ENCODE measurements at regions not wholly inside any gene's neighbourhood (a gene's known extent, or its start where the extent isn't known, plus 50 kb on each side); places are given as distances from the start of the nearest gene placed in this dataset.
A peak's percentile ranks its signal among the peaks of the same experiment; 100 is the strongest.

- ATAC-seq (no peak), DNase-seq (no peak)
- intact Hi-C loops (cut with micrococcal nuclease): no loop called here
These were observed 588.3 kb downstream of the LMO4 start for GRCh38 chr1:87916965-87917364.

GRCh38 chr1:87918398-87918797 lies 589.7 kb downstream of the LMO4 start:
- DNase-seq (no peak), ATAC-seq (no peak)
- intact Hi-C loops (cut with micrococcal nuclease): no loop called here

- no peak for DNase-seq
- ATAC-seq: no peak
- intact Hi-C loops (cut with micrococcal nuclease): no loop called here
These were observed 594.2 kb downstream of the LMO4 start for GRCh38 chr1:87922885-87923284.

GRCh38 chr1:87926131-87926830 lies 597.6 kb downstream of the LMO4 start:
- ATAC-seq (no peak), DNase-seq (no peak)
- intact Hi-C loops (cut with micrococcal nuclease): no loop called here

GRCh38 chr1:87926921-87927320 lies 598.2 kb downstream of the LMO4 start:
- no peak for ATAC-seq
- intact Hi-C loops (cut with micrococcal nuclease): no loop called here
- DNase-seq: no peak

- DNase-seq (no peak), ATAC-seq (no peak)
- intact Hi-C loops (cut with micrococcal nuclease): no loop called here
These were observed 599.0 kb downstream of the LMO4 start for GRCh38 chr1:87927391-87928280.

GRCh38 chr1:87928623-87929022 lies 599.9 kb downstream of the LMO4 start:
- no peak for DNase-seq
- ATAC-seq: no peak
- intact Hi-C loops (cut with micrococcal nuclease): no loop called here

- no peak for ATAC-seq
- no peak for DNase-seq
- intact Hi-C loops (cut with micrococcal nuclease): no loop called here
These were observed 601.2 kb downstream of the LMO4 start for GRCh38 chr1:87929906-87930305.

- DNase-seq (no peak), ATAC-seq (no peak)
- intact Hi-C loops (cut with micrococcal nuclease): no loop called here
These were observed 602.1 kb downstream of the LMO4 start for GRCh38 chr1:87930796-87931195.

- no peak for DNase-seq
- intact Hi-C loops (cut with micrococcal nuclease): no loop called here
- ATAC-seq: no peak
These were observed 604.5 kb downstream of the LMO4 start for GRCh38 chr1:87933171-87933570.

DNA sequence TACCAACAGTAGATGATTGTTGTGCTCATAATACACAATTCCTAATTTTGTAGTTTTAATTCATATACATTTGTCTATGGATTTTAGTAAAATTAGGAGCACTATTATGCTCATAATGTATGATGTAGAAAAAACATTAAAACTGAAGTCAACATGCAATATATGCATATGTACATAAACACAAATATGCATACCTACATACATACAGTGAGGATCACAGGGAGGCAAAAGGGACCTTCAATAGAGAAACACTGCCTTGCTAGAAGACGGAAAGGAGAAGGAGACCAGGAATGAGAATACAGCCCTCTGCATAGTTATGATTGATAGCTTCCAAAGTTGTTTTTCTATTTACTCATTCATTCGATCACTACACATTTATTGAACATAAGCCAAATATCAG lies 606.5 kb downstream of the LMO4 start:
- ATAC-seq (no peak), DNase-seq (no peak)
- intact Hi-C loops (cut with micrococcal nuclease): no loop called here

GRCh38 chr1:87937831-87938395 lies 609.2 kb downstream of the LMO4 start:
- intact Hi-C loops (cut with micrococcal nuclease): no loop called here
- no peak for ATAC-seq
- no peak for DNase-seq

DNA sequence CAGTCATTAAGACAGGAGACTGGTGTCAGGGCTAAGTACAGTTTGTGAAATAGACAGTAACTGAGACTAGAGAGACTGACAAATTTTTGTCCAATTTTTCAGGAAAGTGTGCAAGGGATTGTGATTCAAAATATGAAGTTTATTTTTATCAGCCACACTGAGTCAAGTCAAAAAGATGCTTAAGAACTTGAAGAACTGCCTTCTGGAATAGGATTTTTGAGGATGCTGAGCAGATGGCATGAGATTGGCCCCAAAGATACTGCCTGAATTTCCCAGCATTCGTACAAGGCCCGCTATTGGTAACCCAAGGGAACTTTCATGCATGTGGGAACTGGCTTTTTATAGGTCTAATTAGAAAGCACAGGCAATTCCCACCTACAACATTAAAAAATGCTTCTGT lies 610.0 kb downstream of the LMO4 start:
- ATAC-seq: no peak
- DNase-seq: no peak
- intact Hi-C loops (cut with micrococcal nuclease): no loop called here

DNA sequence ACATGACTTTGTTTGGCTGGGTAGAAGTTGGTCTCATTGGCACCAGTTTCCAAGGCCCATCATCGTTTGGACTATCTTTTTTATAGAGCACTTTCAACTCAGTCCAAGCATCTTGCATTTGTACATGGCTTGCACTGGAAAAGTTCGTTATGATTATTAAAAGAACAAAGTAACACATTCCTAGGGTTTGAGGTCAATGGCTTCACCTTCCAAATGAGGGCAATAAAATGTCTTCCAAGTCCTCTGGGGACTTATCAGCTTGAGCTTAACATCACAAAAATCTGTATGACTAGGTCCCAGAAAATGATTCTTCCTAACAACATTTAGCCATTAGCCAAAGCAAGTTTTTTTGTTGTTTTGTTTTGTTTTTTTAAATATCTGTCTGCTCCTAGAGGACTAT lies 610.8 kb downstream of the LMO4 start:
- no peak for DNase-seq
- ATAC-seq: no peak
- intact Hi-C loops (cut with micrococcal nuclease): no loop called here

GRCh38 chr1:87940421-87940820 lies 611.7 kb downstream of the LMO4 start:
- ATAC-seq: no peak
- intact Hi-C loops (cut with micrococcal nuclease): no loop called here
- no peak for DNase-seq

- intact Hi-C loops (cut with micrococcal nuclease): no loop called here
- no peak for ATAC-seq
These were observed 612.8 kb downstream of the LMO4 start for GRCh38 chr1:87941337-87941946.

GRCh38 chr1:87942165-87942564 lies 613.5 kb downstream of the LMO4 start:
- peak; percentile 88 for ATAC-seq
- peak; percentile 30 for DNase-seq
- intact Hi-C loops (cut with micrococcal nuclease): no loop called here

More at GRCh38 chr1:87941337-87941946, 612.8 kb downstream of the LMO4 start:
- no peak for DNase-seq

GRCh38 chr1:87949711-87950110 lies 621.0 kb downstream of the LMO4 start:
- DNase-seq (no peak), ATAC-seq (no peak)
- intact Hi-C loops (cut with micrococcal nuclease): loop anchor here (10.0 kb wide), 1 partner anchor 815 kb away; no protein-coding TSS in a partner anchor

DNA sequence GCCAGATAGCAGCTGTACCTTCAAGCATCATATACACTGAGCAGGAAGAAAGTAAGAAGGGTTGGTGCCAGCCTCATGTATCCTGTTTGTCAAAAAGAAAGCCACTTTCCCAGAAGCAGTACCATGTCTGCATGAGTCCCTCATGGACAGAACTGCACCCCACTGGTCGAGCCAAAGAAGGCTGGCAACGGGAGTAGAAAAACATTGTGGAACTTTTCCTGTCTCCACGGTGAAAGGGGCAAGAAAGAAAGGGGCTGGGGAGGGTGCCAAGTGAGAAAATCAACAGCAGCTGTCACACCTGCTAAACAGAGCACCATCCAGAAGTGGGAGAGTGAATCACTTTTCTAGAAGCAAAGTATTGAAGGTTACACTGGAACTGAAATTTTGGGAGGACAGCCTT lies 621.7 kb downstream of the LMO4 start:
- intact Hi-C loops (cut with micrococcal nuclease): loop anchor here (10.0 kb wide), 1 partner anchor 816 kb away; no protein-coding TSS in a partner anchor
- DNase-seq (no peak), ATAC-seq (no peak)

DNA sequence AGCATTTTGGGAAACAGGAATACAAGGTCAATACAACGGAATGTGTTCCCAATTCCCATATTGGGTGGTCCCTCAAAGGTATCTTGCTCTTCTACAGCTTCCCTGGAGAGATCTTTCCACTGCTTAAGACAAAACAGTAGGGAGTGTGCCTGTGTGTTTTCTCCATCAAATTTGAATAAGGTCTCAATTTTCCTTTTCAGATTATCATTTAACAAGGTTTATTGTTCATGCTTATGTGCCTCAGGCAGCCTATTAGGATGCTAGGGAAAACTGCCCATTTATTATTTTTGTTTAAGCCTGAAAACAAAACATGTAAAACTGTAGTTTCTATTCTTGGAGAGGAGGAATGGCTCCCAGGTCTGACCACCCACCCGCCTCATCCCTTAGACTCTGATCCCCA lies 622.7 kb downstream of the LMO4 start:
- intact Hi-C loops (cut with micrococcal nuclease): loop anchor here (10.0 kb wide), 1 partner anchor 817 kb away; no protein-coding TSS in a partner anchor
- DNase-seq (no peak), ATAC-seq (no peak)

Measured in left ventricle myocardium superior (tissue), 1 donor.